Colonic mucosa (tissue), 4 donors: ENCODE measurements at regions not wholly inside any gene's neighbourhood (a gene's known extent, or its start where the extent isn't known, plus 50 kb on each side); places are given as distances from the start of the nearest gene placed in this dataset.

Experiments used
- DNase-seq: peaks from one replicate; pipeline ENCODE4 v3.0.0-alpha.2; 2020
- H3K27ac ChIP-seq: fragments of 200-600 bp; one replicate; pipeline ENCODE4 v1.8.0; 2021
- H3K27me3 ChIP-seq: fragments of 200-600 bp; one replicate; pipeline ENCODE4 v1.8.0; 2021
- H3K36me3 ChIP-seq: fragments of 200-600 bp; one replicate; pipeline ENCODE4 v1.8.0; 2021
- H3K4me1 ChIP-seq: fragments of 200-600 bp; one replicate; pipeline ENCODE4 v1.8.0; 2021; ENCODE audit warnings: mild to moderate bottlenecking
- H3K4me3 ChIP-seq: fragments of 200-600 bp; one replicate; pipeline ENCODE4 v1.8.0; 2021
- H3K9ac ChIP-seq, 2 donors: one replicate each; pipeline ENCODE4 v1.7.0; 2013; ENCODE audit warnings: control low read depth in 2 of 2, low read depth in 2 of 2, low read length in 2 of 2
- H3K9me3 ChIP-seq: fragments of 200-600 bp; one replicate; pipeline ENCODE4 v1.8.0; 2021
- CTCF ChIP-seq: fragments of 200-600 bp; IDR thresholded peaks from one replicate; pipeline ENCODE4 v1.8.0; 2022; ENCODE audit warnings: antibody characterized with exemption, mild to moderate bottlenecking
- intact Hi-C: fragments of 100-400 bp; cut with DNase I; formaldehyde crosslinking; loops from one replicate; pipeline ENCODE4 v1.14.1; 2022
- donor health status: healthy.
- donor health status: DM: no; HTN: no; CAD: no.
- donor health status: DM: no; HTN: no; CAD: no.

GRCh38 chr7:17131983-17132655, 166.3 kb upstream of the AHR start:
- Histone ChIP-seq H3K4me1 (no peaks in the 10 kb centered on the region), H3K27ac (no peak overlapping the region), H3K9me3 (no peaks in the 10 kb centered on the region), H3K27me3 (no peaks in the 10 kb centered on the region), H3K9ac (no peak overlapping the region), H3K36me3 (no peaks in the 10 kb centered on the region), H3K4me3 (no peak overlapping the region)
- intact Hi-C loops = no loop called here
- no peak for TF ChIP-seq CTCF
- DNase-seq = no peak

- H3K9ac ChIP-seq = no peak overlapping the region
- H3K4me1 ChIP-seq = no peaks in the 10 kb centered on the region
- H3K27ac ChIP-seq = no peak overlapping the region
- DNase-seq = no peak
- no peaks in the 10 kb centered on the region for H3K9me3 ChIP-seq
- no peak for TF ChIP-seq CTCF
- no peak overlapping the region for H3K4me3 ChIP-seq
- H3K27me3 ChIP-seq = no peaks in the 10 kb centered on the region
- no peaks in the 10 kb centered on the region for H3K36me3 ChIP-seq
- intact Hi-C loops = no loop called here
Measured at GRCh38 chr7:17132726-17133125, 165.7 kb upstream of the AHR start.

GRCh38 chr7:17133977-17134376, 164.5 kb upstream of the AHR start:
- H3K36me3 ChIP-seq = no peaks in the 10 kb centered on the region
- H3K4me3 ChIP-seq = no peak overlapping the region
- H3K27ac ChIP-seq = no peak overlapping the region
- no peaks in the 10 kb centered on the region for H3K27me3 ChIP-seq
- DNase-seq = no peak
- no peaks in the 10 kb centered on the region for H3K4me1 ChIP-seq
- no peaks in the 10 kb centered on the region for H3K9me3 ChIP-seq
- intact Hi-C loops = no loop called here
- no peak for TF ChIP-seq CTCF
- no peak overlapping the region for H3K9ac ChIP-seq

- Histone ChIP-seq H3K9ac (no peak overlapping the region), H3K27ac (no peak overlapping the region), H3K27me3 (no peaks in the 10 kb centered on the region), H3K36me3 (no peaks in the 10 kb centered on the region), H3K4me1 (no peaks in the 10 kb centered on the region), H3K9me3 (no peaks in the 10 kb centered on the region), H3K4me3 (no peak overlapping the region)
- no peak for DNase-seq
- no peak for TF ChIP-seq CTCF
- intact Hi-C loops = no loop called here
Measured at GRCh38 chr7:17134786-17135185, 163.7 kb upstream of the AHR start.

GRCh38 chr7:17136126-17136525, 162.3 kb upstream of the AHR start:
- Histone ChIP-seq H3K27ac (no peak overlapping the region), H3K4me3 (no peak overlapping the region), H3K9me3 (no peaks in the 10 kb centered on the region), H3K9ac (no peak overlapping the region), H3K36me3 (no peaks in the 10 kb centered on the region), H3K4me1 (no peaks in the 10 kb centered on the region), H3K27me3 (no peaks in the 10 kb centered on the region)
- TF ChIP-seq CTCF = no peak
- DNase-seq = no peak
- intact Hi-C loops = no loop called here
